ENCODE measurements at regions not wholly inside any gene's neighbourhood (a gene's known extent, or its start where the extent isn't known, plus 50 kb on each side); places are given as distances from the start of the nearest gene placed in this dataset.

- dilution Hi-C loops (cut with MboI; ENCODE audit: extremely low pct_ligation_motif_present, low sequenced_read_pairs) = no loop called here
Measured at GRCh38 chr13:56980856-56981255, 159.9 kb upstream of the PRR20A start.

More at GRCh38 chr13:56980856-56981255, 159.9 kb upstream of the PRR20A start:
- Histone ChIP-seq H3K36me3 (ENCODE audit: control insufficient read depth in 2 of 2, extremely low read depth in 1 of 2, insufficient read depth in 2 of 2, low read length in 2 of 2) (no peaks in the 10 kb centered on the region), H3K9me1 (replicated peaks; ENCODE audit: control insufficient read depth, extremely low read depth, insufficient read depth, low read length) (no peaks in the 10 kb centered on the region), H3K9ac (replicated peaks; ENCODE audit: extremely low read depth, insufficient read depth, low read length) (no peak overlapping the region), H3K27ac (ENCODE audit: insufficient read depth, low read depth, low read length) (no peak overlapping the region), H3K9me3 (replicated peaks; ENCODE audit: control insufficient read depth, insufficient read depth, low read length) (no peaks in the 10 kb centered on the region), H3K4me3 (replicated peaks in 1 of 3; ENCODE audit: insufficient read depth in 1 of 3, low read depth in 1 of 3, low read length in 3 of 3) (no peak overlapping the region), H3K79me2 (ENCODE audit: control insufficient read depth, insufficient read depth, low read length) (no peaks in the 10 kb centered on the region), H3K27me3 (ENCODE audit: control insufficient read depth in 2 of 2, insufficient read depth in 2 of 2, low read length in 2 of 2) (no peaks in the 10 kb centered on the region), H4K20me1 (replicated peaks; ENCODE audit: control insufficient read depth, extremely low read depth, insufficient read depth, low read length) (no peaks in the 10 kb centered on the region), H3K4me1 (ENCODE audit: control insufficient read depth, extremely low read depth, insufficient read depth, low read length) (no peaks in the 10 kb centered on the region), H2AFZ (ENCODE audit: low read depth, low read length) (no peak overlapping the region), H3K4me2 (ENCODE audit: insufficient read depth, low read length) (no peak overlapping the region)
- no TSS peak for BruUV-seq (replicated peaks)
- intact Hi-C loops (cut with micrococcal nuclease) = no loop called here
- ChIA-PET POLR2A (no interaction called here), CTCF (no interaction called here)
- no peak for FAIRE-seq
- TF ChIP-seq MYC (IDR thresholded peaks at IDR 0.05; ENCODE audit: low read depth, low read length) (no peak), POLR2AphosphoS5 (IDR thresholded peaks at IDR 0.05; ENCODE audit: insufficient read depth, low read depth, low read length) (no peak), FOS (IDR thresholded peaks at IDR 0.05; ENCODE audit: borderline replicate concordance, insufficient read depth, low read length) (no peak), MAX (IDR thresholded peaks at IDR 0.05; ENCODE audit: insufficient read depth, insufficient read length) (no peak), POLR2A (IDR thresholded peaks at IDR 0.05; ENCODE audit: low read depth, low read length) (no peak), EZH2 (IDR thresholded peaks at IDR 0.05; ENCODE audit: borderline replicate concordance, low read depth, low read length, severe bottlenecking) (no peak), JUN (IDR thresholded peaks at IDR 0.05; ENCODE audit: borderline replicate concordance, insufficient read depth, insufficient read length, low read depth) (no peak), GATA2 (IDR thresholded peaks at IDR 0.05; ENCODE audit: insufficient read depth, insufficient read length, low read depth, low read length) (no peak)
- TF ChIP-seq, protein P1, sequence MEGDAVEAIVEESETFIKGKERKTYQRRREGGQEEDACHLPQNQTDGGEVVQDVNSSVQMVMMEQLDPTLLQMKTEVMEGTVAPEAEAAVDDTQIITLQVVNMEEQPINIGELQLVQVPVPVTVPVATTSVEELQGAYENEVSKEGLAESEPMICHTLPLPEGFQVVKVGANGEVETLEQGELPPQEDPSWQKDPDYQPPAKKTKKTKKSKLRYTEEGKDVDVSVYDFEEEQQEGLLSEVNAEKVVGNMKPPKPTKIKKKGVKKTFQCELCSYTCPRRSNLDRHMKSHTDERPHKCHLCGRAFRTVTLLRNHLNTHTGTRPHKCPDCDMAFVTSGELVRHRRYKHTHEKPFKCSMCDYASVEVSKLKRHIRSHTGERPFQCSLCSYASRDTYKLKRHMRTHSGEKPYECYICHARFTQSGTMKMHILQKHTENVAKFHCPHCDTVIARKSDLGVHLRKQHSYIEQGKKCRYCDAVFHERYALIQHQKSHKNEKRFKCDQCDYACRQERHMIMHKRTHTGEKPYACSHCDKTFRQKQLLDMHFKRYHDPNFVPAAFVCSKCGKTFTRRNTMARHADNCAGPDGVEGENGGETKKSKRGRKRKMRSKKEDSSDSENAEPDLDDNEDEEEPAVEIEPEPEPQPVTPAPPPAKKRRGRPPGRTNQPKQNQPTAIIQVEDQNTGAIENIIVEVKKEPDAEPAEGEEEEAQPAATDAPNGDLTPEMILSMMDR (IDR thresholded peaks at IDR 0.05; ENCODE audit: extremely low read depth in 1 of 2, insufficient read depth in 1 of 2, low read depth in 1 of 2, low read length in 2 of 2) = no peak
- no peak for DNase-seq (ENCODE audit: low read depth, low spot score)
